Cardiac fibroblast (primary cell): ENCODE measurements at regions not wholly inside any gene's neighbourhood (a gene's known extent, or its start where the extent isn't known, plus 50 kb on each side); places are given as distances from the start of the nearest gene placed in this dataset.
"Not testable (repeated sequence)": the region's sequence is repeated elsewhere in the genome, so short reads cannot be mapped to it uniquely, and the experiment has no call there.

Experiments used
- DNase-seq, 2 donors: peaks; one replicate each; pipeline versions ENCODE4 v3.0.0 to v3.0.0-alpha.2; 2010; ENCODE audit warnings: low read depth in 2 of 2
- H3K4me3 ChIP-seq, 2 donors: replicated peaks in 1 of 2; 1 replicate in 1 of 2; 2 replicates in 1 of 2; pipeline ENCODE4 v1.5.1; 2011; ENCODE audit warnings: low read depth in 2 of 2, low read length in 2 of 2, mild to moderate bottlenecking in 2 of 2, moderate library complexity in 1 of 2
- CTCF ChIP-seq: IDR thresholded peaks from one replicate; pipeline ENCODE4 v1.5.1; 2011; ENCODE audit warnings: low read depth, mild to moderate bottlenecking, low read length, inconsistent platforms

- DNase-seq, result no peak
- no peak for TF ChIP-seq CTCF
Observed at GRCh38 chr7:106568002-106568679, 92.8 kb downstream of the CCDC71L start.

GRCh38 chr7:106567204-106568001, 93.6 kb downstream of the CCDC71L start:
- not testable (repeated sequence) for DNase-seq, H3K4me3 ChIP-seq

More at GRCh38 chr7:106568002-106568679, 92.8 kb downstream of the CCDC71L start:
- no peak overlapping the region for H3K4me3 ChIP-seq

GRCh38 chr7:106566672-106567071, 94.3 kb downstream of the CCDC71L start:
- no peak overlapping the region for H3K4me3 ChIP-seq
- DNase-seq, result peak in 1 of 2 donors; percentile 32
- TF ChIP-seq CTCF, result no peak

GRCh38 chr7:106566196-106566595, 94.8 kb downstream of the CCDC71L start:
- no peak for DNase-seq
- H3K4me3 ChIP-seq, result no peak overlapping the region
- TF ChIP-seq CTCF, result no peak

GRCh38 chr7:106565428-106565827, 95.5 kb downstream of the CCDC71L start:
- TF ChIP-seq CTCF, result no peak
- no peak overlapping the region for H3K4me3 ChIP-seq
- DNase-seq, result no peak

- DNase-seq, result peak; percentile 33 to 48
- TF ChIP-seq CTCF, result no peak
- H3K4me3 ChIP-seq, result no peak overlapping the region
Observed at GRCh38 chr7:106563466-106564150, 97.3 kb downstream of the CCDC71L start.
